ENCODE measurements at regions not wholly inside any gene's neighbourhood (a gene's known extent, or its start where the extent isn't known, plus 50 kb on each side); places are given as distances from the start of the nearest gene placed in this dataset.

GRCh38 chrX:126719208-126719607, 100.3 kb upstream of the PRR32 start:
- FAIRE-seq (no peak), DNase-seq (ENCODE audit: low read depth in 1 of 2, low spot score in 1 of 2) (no peak), ATAC-seq (no peak)
- Histone ChIP-seq H3K27ac (no peak overlapping the region), H3K9me3 (no peaks in the 10 kb centered on the region), H3K4me1 (no peaks in the 10 kb centered on the region), H3K4me3 (no peak overlapping the region), H3K4me2 (no peak overlapping the region)
- ChIA-PET CTCF (no interaction called here), POLR2A (no interaction called here)
- TF ChIP-seq RNF2 (IDR thresholded peaks at IDR 0.05; ENCODE audit: borderline replicate concordance, low read depth) (no peak), ZC3H11A (IDR thresholded peaks at IDR 0.05) (no peak), USF2 (IDR thresholded peaks at IDR 0.05) (no peak), JUN (IDR thresholded peaks at IDR 0.05) (no peak), CTCF (IDR thresholded peaks at IDR 0.05) (no peak), PHF8 (IDR thresholded peaks at IDR 0.05; ENCODE audit: borderline replicate concordance, low read depth) (no peak), CBX2 (IDR thresholded peaks at IDR 0.05; ENCODE audit: borderline replicate concordance, low read depth) (no peak), EHMT2 (IDR thresholded peaks at IDR 0.05; ENCODE audit: low read depth) (no peak), RCOR1 (IDR thresholded peaks at IDR 0.05; ENCODE audit: low read depth, low read length) (no peak), NPAS2 (CRISPR knock-in tag; IDR thresholded peaks at IDR 0.05; ENCODE audit: borderline replicate concordance) (no peak), HMGXB4 (CRISPR knock-in tag; IDR thresholded peaks at IDR 0.05; ENCODE audit: borderline replicate concordance) (no peak), ZFP36 (IDR thresholded peaks at IDR 0.05; ENCODE audit: borderline replicate concordance, partially characterized antibody) (no peak), PBX3 (IDR thresholded peaks at IDR 0.05) (no peak), KDM1A (IDR thresholded peaks at IDR 0.05; ENCODE audit: low read depth) (no peak), CHD4 (IDR thresholded peaks at IDR 0.05; ENCODE audit: borderline replicate concordance) (no peak), EP300 (IDR thresholded peaks at IDR 0.05) (no peak), FOSL2 (IDR thresholded peaks at IDR 0.05) (no peak), FOSL2 (CRISPR knock-in tag; IDR thresholded peaks at IDR 0.05) (no peak), EHF (CRISPR knock-in tag; IDR thresholded peaks at IDR 0.05) (no peak), JUNB (IDR thresholded peaks at IDR 0.05) (no peak), SREBF2 (IDR thresholded peaks at IDR 0.05) (no peak)
- 3% methylated on average over 1 of the region's 1 CpG for WGBS (ENCODE audit: missing lambda C conversion rate)

GRCh38 chrX:126723881-126724280, 95.6 kb upstream of the PRR32 start:
- 37% methylated on average over 15 of the region's 15 CpGs for WGBS (ENCODE audit: missing lambda C conversion rate)
- no peak for ATAC-seq
- Histone ChIP-seq H3K4me2 (no peak overlapping the region), H3K9me3 (no peaks in the 10 kb centered on the region), H3K4me3 (no peak overlapping the region), H3K27ac (no peak overlapping the region), H3K4me1 (no peaks in the 10 kb centered on the region)
- POLR2A ChIA-PET = no interaction called here
- FAIRE-seq = no peak
- DNase-seq (ENCODE audit: low read depth in 1 of 2, low spot score in 1 of 2) = no peak
- TF ChIP-seq HEYL (CRISPR knock-in tag; IDR thresholded peaks at IDR 0.05) (no peak), RFX5 (IDR thresholded peaks at IDR 0.05) (no peak), MAZ (IDR thresholded peaks at IDR 0.05; ENCODE audit: borderline replicate concordance, low read depth, low read length) (no peak), ESRRA (IDR thresholded peaks at IDR 0.05; ENCODE audit: borderline replicate concordance, low read length) (no peak), MAFK (IDR thresholded peaks at IDR 0.05; ENCODE audit: partially characterized antibody) (no peak), TFCP2L1 (CRISPR knock-in tag; IDR thresholded peaks at IDR 0.05) (no peak), GATA3 (IDR thresholded peaks at IDR 0.05; ENCODE audit: borderline replicate concordance) (no peak), ZSCAN20 (CRISPR knock-in tag; IDR thresholded peaks at IDR 0.05) (no peak), CEBPB (IDR thresholded peaks at IDR 0.05) (no peak), CBX2 (IDR thresholded peaks at IDR 0.05; ENCODE audit: borderline replicate concordance, low read depth) (no peak), SREBF2 (IDR thresholded peaks at IDR 0.05) (no peak)
- CTCF ChIA-PET = no interaction called here

Data from A549 (cell line).